HepG2 (cell line): ENCODE measurements at regions not wholly inside any gene's neighbourhood (a gene's known extent, or its start where the extent isn't known, plus 50 kb on each side); places are given as distances from the start of the nearest gene placed in this dataset.

Source experiments
- ATAC-seq: fragments of 200-7000 bp; cut with Tn5 transposase; 3 replicates; pipeline ENCODE4 v1.9.1; 2020; ENCODE audit warnings: mild to moderate bottlenecking, moderate library complexity
- BruUV-seq: library from RNA; stranded (reverse); fragments of 400-500 nt; replicated peaks from 2 replicates; lab custom pipeline; 2021; lab: Mats Ljungman, UMichigan
- CTCF ChIA-PET: fragments of 300-600 bp; formaldehyde crosslinking; extraction: SDS; loops from one replicate; lab custom pipeline; 2021; ENCODE audit warnings: low total read pairs, inconsistent platforms, low intra/inter-chr PET ratio; lab: Yijun Ruan, JAX
- POLR2A ChIA-PET: fragments of 350-600 bp; sonication (Branson Sonifier 250); formaldehyde crosslinking; loops from one replicate; lab custom pipeline; 2020; ENCODE audit warnings: antibody characterized with exemption, inconsistent platforms; lab: Yijun Ruan, JAX
- DNase-seq: peaks from one replicate; pipeline ENCODE4 v3.0.0-alpha.2; 2015; ENCODE audit warnings: low spot score
- FAIRE-seq: peaks from 3 replicates; lab custom pipeline; 2011; peaks lifted over from hg19 to GRCh38; lab: Jason Lieb, UNC
- H2AFZ ChIP-seq: one replicate; pipeline ENCODE4 v1.6.1; 2011; ENCODE audit warnings: low read length, inconsistent platforms
- H3K27ac ChIP-seq: fragments of 300-600 bp; 3 replicates; pipeline ENCODE4 v1.8.0; 2011; ENCODE audit warnings: mixed run types, mild to moderate bottlenecking, mixed read lengths, low read length, inconsistent platforms; ENCODE audit not compliant: insufficient read depth; ENCODE audit errors: extremely low read length
- H3K27me3 ChIP-seq, 2 experiments: fragments of 200-600 bp in 1 of 2; 2 replicates in 1 of 2; 3 replicates in 1 of 2; pipeline versions ENCODE4 v1.6.0 to v1.8.0; 2011; ENCODE audit warnings: low read length in 2 of 2, mild to moderate bottlenecking in 2 of 2, moderate library complexity in 2 of 2, inconsistent platforms in 1 of 2; ENCODE audit not compliant: insufficient read depth in 2 of 2, control insufficient read depth in 1 of 2
- H3K36me3 ChIP-seq, 2 experiments: fragments of 200-600 bp in 1 of 2; replicated peaks in 1 of 2; 2 replicates in 1 of 2; 3 replicates in 1 of 2; pipeline versions ENCODE4 v1.5.1 to v1.8.0; 2011; ENCODE audit warnings: low read length in 2 of 2, inconsistent platforms in 1 of 2; ENCODE audit not compliant: insufficient read depth in 2 of 2, control insufficient read depth in 1 of 2
- H3K4me1 ChIP-seq: 2 replicates; pipeline ENCODE4 v1.5.1; 2012; ENCODE audit warnings: low read length, inconsistent platforms; ENCODE audit not compliant: insufficient read depth
- H3K4me2 ChIP-seq: 2 replicates; pipeline ENCODE4 v1.6.0; 2011; ENCODE audit warnings: low read depth, low read length, inconsistent platforms
- H3K4me3 ChIP-seq, 3 experiments: fragments of 200-600 bp in 1 of 3; sonication (generic), shearing (Covaris generic) in 1 of 3; replicated peaks in 1 of 3; 2 replicates each; pipeline ENCODE4 v1.5.1; 2011 to 2016; ENCODE audit warnings: low read length in 3 of 3, inconsistent platforms in 2 of 3, low read depth in 2 of 3, mild to moderate bottlenecking in 2 of 3, control low read depth in 1 of 3, mixed read lengths in 1 of 3; ENCODE audit not compliant: insufficient read depth in 1 of 3
- H3K79me2 ChIP-seq: one replicate; pipeline ENCODE4 v1.6.1; 2011; ENCODE audit warnings: low read length, inconsistent platforms; ENCODE audit not compliant: insufficient read depth
- H3K9ac ChIP-seq: 2 replicates; pipeline ENCODE4 v1.6.0; 2011; ENCODE audit warnings: mild to moderate bottlenecking, low read depth, low read length, inconsistent platforms; ENCODE audit not compliant: insufficient read depth
- H3K9me3 ChIP-seq: 2 replicates; pipeline ENCODE4 v1.5.1; 2012; ENCODE audit warnings: mild to moderate bottlenecking, low read length
- H4K20me1 ChIP-seq: 2 replicates; pipeline ENCODE4 v1.6.0; 2011; ENCODE audit warnings: inconsistent platforms, mild to moderate bottlenecking, low read length, moderate library complexity; ENCODE audit not compliant: insufficient read depth
- ARHGAP35 ChIP-seq: sonication (generic); formaldehyde crosslinking; IDR thresholded peaks from 2 replicates; pipeline ENCODE4 v1.9.0; 2022; ENCODE audit warnings: mild to moderate bottlenecking, inconsistent platforms, moderate library complexity, missing genetic modification reagents, borderline replicate concordance
- CREBL2 ChIP-seq: sonication (generic); formaldehyde crosslinking; IDR thresholded peaks from 2 replicates; pipeline ENCODE4 v1.8.1; 2023; ENCODE audit warnings: missing genetic modification reagents, mild to moderate bottlenecking, borderline replicate concordance
- DR1 ChIP-seq: sonication (generic); formaldehyde crosslinking; IDR thresholded peaks from 2 replicates; pipeline ENCODE4 v1.8.0; 2021; ENCODE audit warnings: mild to moderate bottlenecking, missing genetic modification reagents, inconsistent platforms
- DZIP1 ChIP-seq: sonication (generic); formaldehyde crosslinking; IDR thresholded peaks from 2 replicates; pipeline ENCODE4 v1.5.0; 2020; ENCODE audit warnings: mild to moderate bottlenecking, missing genetic modification reagents
- KDM2A ChIP-seq: sonication (generic); formaldehyde crosslinking; IDR thresholded peaks from 2 replicates; pipeline ENCODE4 v1.4.0; 2020; ENCODE audit warnings: low read depth, missing genetic modification reagents, borderline replicate concordance
- MED1 ChIP-seq: sonication (generic); formaldehyde crosslinking; IDR thresholded peaks from 2 replicates; pipeline ENCODE4 v1.4.0; 2020; ENCODE audit warnings: missing genetic modification reagents
- SALL2 ChIP-seq: sonication (generic); formaldehyde crosslinking; IDR thresholded peaks from 2 replicates; pipeline ENCODE4 v1.8.1; 2023; ENCODE audit warnings: mild to moderate bottlenecking, missing genetic modification reagents, inconsistent platforms
- TEAD3 ChIP-seq: optimal IDR thresholded peaks from 2 replicates; pipeline ENCODE3; 2016; ENCODE audit warnings: borderline replicate concordance
- TSC22D2 ChIP-seq: sonication (generic); formaldehyde crosslinking; IDR thresholded peaks from 2 replicates; pipeline ENCODE4 v1.5.1; 2020; ENCODE audit warnings: missing genetic modification reagents, mild to moderate bottlenecking, borderline replicate concordance
- YEATS2 ChIP-seq: sonication (generic); formaldehyde crosslinking; IDR thresholded peaks from 2 replicates; pipeline ENCODE4 v1.4.0; 2020; ENCODE audit warnings: missing genetic modification reagents, borderline replicate concordance
- ZFP36L1 ChIP-seq: sonication (generic); formaldehyde crosslinking; IDR thresholded peaks from 2 replicates; pipeline ENCODE4 v1.8.0; 2022; ENCODE audit warnings: mild to moderate bottlenecking, missing genetic modification reagents, moderate library complexity
- ZNF276 ChIP-seq: sonication (generic); formaldehyde crosslinking; IDR thresholded peaks from 2 replicates; pipeline ENCODE4 v1.4.0; 2020; ENCODE audit warnings: mild to moderate bottlenecking, low read depth, missing genetic modification reagents
- ZNF609 ChIP-seq: sonication (generic); formaldehyde crosslinking; IDR thresholded peaks from 2 replicates; pipeline ENCODE4 v1.4.0; 2020; ENCODE audit warnings: mild to moderate bottlenecking, missing genetic modification reagents, borderline replicate concordance
- ZNF749 ChIP-seq: sonication (generic); formaldehyde crosslinking; IDR thresholded peaks from 2 replicates; pipeline ENCODE4 v1.8.0; 2022; ENCODE audit warnings: mild to moderate bottlenecking, missing genetic modification reagents, moderate library complexity, borderline replicate concordance
- WGBS: methylation state at CpG from one replicate; pipeline ENCODE4 v1.1.6; 2017; ENCODE audit warnings: low lambda C conversion rate; 5-methylcytosine and 5-hydroxymethylcytosine counted together
- in situ Hi-C: cut with HindIII; loops from 2 replicates; pipeline ENCODE4 v1.10.0; 2017; ENCODE audit warnings: low pct_unique_long_range_greater_than_20kb; ENCODE audit not compliant: extremely low pct_ligation_motif_present
- intact Hi-C: fragments of 100-400 bp; cut with micrococcal nuclease; formaldehyde crosslinking; loops from one replicate; pipeline ENCODE4 v1.10.0; 2022; ENCODE audit not compliant: unreplicated experiment

GRCh38 chr2:45072064-45072861, 63.0 kb upstream of the SIX2 start:
- ChIA-PET CTCF (no interaction called here), POLR2A (no interaction called here)
- H2AFZ ChIP-seq, result no peak overlapping the region
- no peaks in the 10 kb centered on the region for H3K36me3 ChIP-seq
- no peak for FAIRE-seq
- H3K27me3 ChIP-seq, result peaks cover 0 to 36% of the 10 kb centered on the region in 2 experiments; a peak in 2 of 5 replicates
- no peak overlapping the region for H3K4me3 ChIP-seq
- peaks cover 13% of the 10 kb centered on the region for H3K4me1 ChIP-seq
- no peaks in the 10 kb centered on the region for H3K9me3 ChIP-seq
- no peak for DNase-seq
- no peak overlapping the region for H3K9ac ChIP-seq
- no peaks in the 10 kb centered on the region for H3K79me2 ChIP-seq
- no TSS peak for BruUV-seq
- no peaks in the 10 kb centered on the region; the same call in 1 of the 2 replicates for H4K20me1 ChIP-seq
- H3K27ac ChIP-seq, result no peak overlapping the region
- in situ Hi-C loops, result no loop called here
- intact Hi-C loops, result no loop called here
- no peak overlapping the region for H3K4me2 ChIP-seq
- ATAC-seq, result no peak; the same call in 2 of the 3 replicates
- 26% methylated on average over 9 of the region's 9 CpGs for WGBS
- TF ChIP-seq TSC22D2 (CRISPR knock-in tag), result no peak
- TF ChIP-seq MED1, result no peak
- no peak for TF ChIP-seq YEATS2 (CRISPR knock-in tag)
- no peak for TF ChIP-seq ZFP36L1
- TF ChIP-seq DR1 (CRISPR knock-in tag), result no peak
- no peak for TF ChIP-seq CREBL2 (CRISPR knock-in tag)
- no peak for TF ChIP-seq KDM2A
- no peak for TF ChIP-seq SALL2 (CRISPR knock-in tag)
- no peak for TF ChIP-seq DZIP1 (CRISPR knock-in tag)
- no peak for TF ChIP-seq TEAD3
- TF ChIP-seq ZNF276 (CRISPR knock-in tag), result no peak
- TF ChIP-seq ARHGAP35 (CRISPR knock-in tag), result no peak
- TF ChIP-seq ZNF609 (CRISPR knock-in tag), result no peak
- no peak for TF ChIP-seq ZNF749
